Natural killer cell treated with Interleukin-12 subunit alpha and Interleukin-12 subunit beta and Interleukin-15 and Interleukin-18, amount 100 ng/mL, for 72 hours (primary cell): ENCODE measurements at regions not wholly inside any gene's neighbourhood (a gene's known extent, or its start where the extent isn't known, plus 50 kb on each side); places are given as distances from the start of the nearest gene placed in this dataset.
"Not testable (repeated sequence)": the region's sequence is repeated elsewhere in the genome, so short reads cannot be mapped to it uniquely, and the experiment has no call there.

Experiments
- ATAC-seq, 2 donors: fragments of 150-1000 bp; cut with Tn5 transposase in 1 of 2; sonication (Bioruptor Pico), chemical (Tn5 transposase) in 1 of 2; 2 replicates each; pipeline ENCODE4 v1.10.0; 2021
- DNase-seq: peaks from one replicate; pipeline ENCODE4 v3.0.0; 2022; ENCODE audit warnings: low spot score
- H3K27ac Mint-ChIP-seq, 2 donors: 1 replicate in 1 of 2; 2 replicates in 1 of 2; pipeline ENCODE4 v1.8.0; 2022; ENCODE audit warnings: mixed read lengths in 2 of 2, mild to moderate bottlenecking in 1 of 2, moderate library complexity in 1 of 2
- H3K27me3 Mint-ChIP-seq, 2 donors: 1 replicate in 1 of 2; 2 replicates in 1 of 2; pipeline ENCODE4 v1.8.0; 2022; ENCODE audit warnings: mixed read lengths in 2 of 2
- H3K36me3 Mint-ChIP-seq: one replicate; pipeline ENCODE4 v1.8.0; 2022; ENCODE audit warnings: mixed read lengths
- H3K4me1 Mint-ChIP-seq, 2 donors: 1 replicate in 1 of 2; 2 replicates in 1 of 2; pipeline ENCODE4 v1.8.0; 2022; ENCODE audit warnings: low read depth in 2 of 2, mixed read lengths in 2 of 2, mild to moderate bottlenecking in 1 of 2
- H3K4me3 Mint-ChIP-seq: one replicate; pipeline ENCODE4 v1.8.0; 2022; ENCODE audit warnings: mixed read lengths
- H3K9me3 Mint-ChIP-seq: 2 replicates; pipeline ENCODE4 v1.8.0; 2022; ENCODE audit warnings: mixed read lengths

GRCh38 chr10:46095943-46096342 is 49.9 kb upstream of the MSMB start:
- not testable (repeated sequence) for H3K36me3 Mint-ChIP-seq, H3K4me3 Mint-ChIP-seq, H3K27ac Mint-ChIP-seq, H3K9me3 Mint-ChIP-seq, ATAC-seq, DNase-seq, H3K27me3 Mint-ChIP-seq
- H3K4me1 Mint-ChIP-seq: peaks cover 24 to 25% of the 10 kb centered on the region in 2 donors

GRCh38 chr10:46096446-46096845 is 50.4 kb upstream of the MSMB start:
- Mint-ChIP-seq H3K4me3 (no peak overlapping the region), H3K36me3 (no peaks in the 10 kb centered on the region), H3K27me3 (peaks cover 0 to 2% of the 10 kb centered on the region in 2 donors), H3K27ac (peak overlapping the region; percentile 30 to 41), H3K4me1 (peaks cover 23% of the 10 kb centered on the region in 2 donors), H3K9me3 (no peaks in the 10 kb centered on the region)
- no peak for DNase-seq
- no peak for ATAC-seq

GRCh38 chr10:46096909-46097575 is 51.0 kb upstream of the MSMB start:
- Mint-ChIP-seq H3K27me3 (peaks cover 0 to 3% of the 10 kb centered on the region in 2 donors), H3K36me3 (no peaks in the 10 kb centered on the region), H3K27ac (peak overlapping the region; percentile 30 to 41), H3K4me1 (peaks cover 20 to 21% of the 10 kb centered on the region in 2 donors), H3K9me3 (no peaks in the 10 kb centered on the region), H3K4me3 (peak overlapping the region; percentile 17)
- DNase-seq: no peak
- ATAC-seq: peak; percentile 15 to 49

- ATAC-seq: peak in 1 of 2 donors; percentile 7
- no peaks in the 10 kb centered on the region for H3K9me3 Mint-ChIP-seq
- H3K27me3 Mint-ChIP-seq: peaks cover 0 to 3% of the 10 kb centered on the region in 2 donors
- no peak overlapping the region for H3K4me3 Mint-ChIP-seq
- no peak for DNase-seq
- H3K4me1 Mint-ChIP-seq: peaks cover 20 to 21% of the 10 kb centered on the region in 2 donors
- no peaks in the 10 kb centered on the region for H3K36me3 Mint-ChIP-seq
- peak overlapping the region in 1 of 2 donors; percentile 16 for H3K27ac Mint-ChIP-seq
Observed at GRCh38 chr10:46097576-46098317, 51.7 kb upstream of the MSMB start.

GRCh38 chr10:46098386-46098785 is 52.3 kb upstream of the MSMB start:
- H3K4me3 Mint-ChIP-seq: no peak overlapping the region
- DNase-seq: no peak
- no peak for ATAC-seq
- H3K36me3 Mint-ChIP-seq: no peaks in the 10 kb centered on the region
- peaks cover 20 to 21% of the 10 kb centered on the region in 2 donors for H3K4me1 Mint-ChIP-seq
- no peak overlapping the region for H3K27ac Mint-ChIP-seq
- H3K27me3 Mint-ChIP-seq: peaks cover 0 to 3% of the 10 kb centered on the region in 2 donors
- no peaks in the 10 kb centered on the region for H3K9me3 Mint-ChIP-seq

GRCh38 chr10:46098925-46099324 is 52.9 kb upstream of the MSMB start:
- not testable (repeated sequence) for ATAC-seq, H3K4me3 Mint-ChIP-seq, H3K9me3 Mint-ChIP-seq, H3K27me3 Mint-ChIP-seq, DNase-seq, H3K36me3 Mint-ChIP-seq, H3K27ac Mint-ChIP-seq
- H3K4me1 Mint-ChIP-seq: peaks cover 20 to 21% of the 10 kb centered on the region in 2 donors

- DNase-seq (no peak), ATAC-seq (no peak)
- H3K4me3 Mint-ChIP-seq: no peak overlapping the region
- no peak overlapping the region for H3K27ac Mint-ChIP-seq
- peaks cover 10 to 11% of the 10 kb centered on the region in 2 donors for H3K27me3 Mint-ChIP-seq
- peaks cover 8 to 11% of the 10 kb centered on the region in 2 donors for H3K4me1 Mint-ChIP-seq
- H3K36me3 Mint-ChIP-seq: no peaks in the 10 kb centered on the region
- no peaks in the 10 kb centered on the region for H3K9me3 Mint-ChIP-seq
Observed at GRCh38 chr10:46104071-46104585, 58.1 kb upstream of the MSMB start.

GRCh38 chr10:46105416-46105815 is 59.3 kb upstream of the MSMB start:
- peaks cover 10 to 11% of the 10 kb centered on the region in 2 donors for H3K27me3 Mint-ChIP-seq
- DNase-seq, ATAC-seq, H3K36me3 Mint-ChIP-seq, H3K9me3 Mint-ChIP-seq, H3K27ac Mint-ChIP-seq: not testable (repeated sequence)
- peaks cover 8 to 11% of the 10 kb centered on the region in 2 donors for H3K4me1 Mint-ChIP-seq
- peak overlapping the region; percentile 72 for H3K4me3 Mint-ChIP-seq

GRCh38 chr10:46105856-46106409 is 59.9 kb upstream of the MSMB start:
- H3K36me3 Mint-ChIP-seq, DNase-seq, H3K9me3 Mint-ChIP-seq, H3K27ac Mint-ChIP-seq: not testable (repeated sequence)
- H3K27me3 Mint-ChIP-seq: peaks cover 10 to 11% of the 10 kb centered on the region in 2 donors
- peak overlapping the region; percentile 72 for H3K4me3 Mint-ChIP-seq
- H3K4me1 Mint-ChIP-seq: peaks cover 8 to 11% of the 10 kb centered on the region in 2 donors
- peak; percentile 37 to 52 for ATAC-seq

- Mint-ChIP-seq H3K36me3 (no peaks in the 10 kb centered on the region), H3K4me3 (peak overlapping the region; percentile 74), H3K27me3 (peaks cover 9 to 10% of the 10 kb centered on the region in 2 donors), H3K27ac (no peak overlapping the region), H3K4me1 (peaks cover 8 to 11% of the 10 kb centered on the region in 2 donors), H3K9me3 (no peaks in the 10 kb centered on the region)
- DNase-seq: peak; percentile 76
- peak; percentile 95 to 97 for ATAC-seq
Observed at GRCh38 chr10:46106410-46107255, 60.6 kb upstream of the MSMB start.

GRCh38 chr10:46108158-46108499 is 62.1 kb upstream of the MSMB start:
- DNase-seq, H3K36me3 Mint-ChIP-seq: not testable (repeated sequence)

GRCh38 chr10:46154271-46154670 is 108.2 kb upstream of the MSMB start:
- H3K36me3 Mint-ChIP-seq, H3K27me3 Mint-ChIP-seq, DNase-seq, H3K4me3 Mint-ChIP-seq, ATAC-seq, H3K27ac Mint-ChIP-seq, H3K9me3 Mint-ChIP-seq, H3K4me1 Mint-ChIP-seq: not testable (repeated sequence)

More at GRCh38 chr10:46108158-46108499, 62.1 kb upstream of the MSMB start:
- peaks cover 8 to 11% of the 10 kb centered on the region in 2 donors for H3K4me1 Mint-ChIP-seq
- not testable (repeated sequence) for H3K27me3 Mint-ChIP-seq, ATAC-seq, H3K4me3 Mint-ChIP-seq, H3K9me3 Mint-ChIP-seq, H3K27ac Mint-ChIP-seq

GRCh38 chr10:46154683-46155082 is 108.6 kb upstream of the MSMB start:
- not testable (repeated sequence) for H3K4me1 Mint-ChIP-seq, H3K4me3 Mint-ChIP-seq, H3K36me3 Mint-ChIP-seq

More at GRCh38 chr10:46154683-46155082, 108.6 kb upstream of the MSMB start:
- not testable (repeated sequence) for H3K9me3 Mint-ChIP-seq, H3K27ac Mint-ChIP-seq, H3K27me3 Mint-ChIP-seq, DNase-seq
- ATAC-seq: peak in 1 of 2 donors; percentile 15
